Neural progenitor cell (in vitro differentiated cells): ENCODE measurements at regions not wholly inside any gene's neighbourhood (a gene's known extent, or its start where the extent isn't known, plus 50 kb on each side); places are given as distances from the start of the nearest gene placed in this dataset.
"Not testable (repeated sequence)": the region's sequence is repeated elsewhere in the genome, so short reads cannot be mapped to it uniquely, and the experiment has no call there.

Experiments used
- CTCF ChIP-seq: fragments of 200-600 bp; sonication (generic); IDR thresholded peaks from 2 replicates; pipeline ENCODE4 v1.5.1; 2017; ENCODE audit warnings: antibody characterized with exemption, mild to moderate bottlenecking
- EZH2phosphoT487 ChIP-seq: fragments of 200-600 bp; sonication (generic); IDR thresholded peaks from 2 replicates; pipeline ENCODE4 v1.6.1; 2017; ENCODE audit warnings: antibody characterized with exemption

GRCh38 chr10:33007731-33008381 is 49.8 kb upstream of the ITGB1 start:
- TF ChIP-seq CTCF, EZH2phosphoT487: not testable (repeated sequence)
